Bronchial epithelial cell (primary cell): ENCODE measurements at regions not wholly inside any gene's neighbourhood (a gene's known extent, or its start where the extent isn't known, plus 50 kb on each side); places are given as distances from the start of the nearest gene placed in this dataset.
"Not testable (repeated sequence)": the region's sequence is repeated elsewhere in the genome, so short reads cannot be mapped to it uniquely, and the experiment has no call there.

Source experiments
- DNase-seq: peaks from one replicate; pipeline ENCODE4 v3.0.0-alpha.2; 2010; ENCODE audit warnings: low read depth
- FAIRE-seq: peaks from 2 replicates; lab custom pipeline; 2011; peaks lifted over from hg19 to GRCh38; lab: Jason Lieb, UNC
- H3K27me3 ChIP-seq: 2 replicates; pipeline ENCODE4 v1.5.1; 2011; ENCODE audit warnings: low read length; ENCODE audit not compliant: control insufficient read depth, insufficient read depth
- H3K36me3 ChIP-seq: 2 replicates; pipeline ENCODE4 v1.5.1; 2011; ENCODE audit warnings: low read length; ENCODE audit not compliant: control insufficient read depth, insufficient read depth
- H3K4me3 ChIP-seq: 2 replicates; pipeline ENCODE4 v1.5.1; 2011; ENCODE audit warnings: mild to moderate bottlenecking, low read depth, low read length, control low read depth
- TF ChIP-seq, protein P1 (sequence below): IDR thresholded peaks from 2 replicates; pipeline ENCODE4 v1.5.1; 2011; ENCODE audit warnings: mild to moderate bottlenecking, moderate library complexity, low read length, control low read depth, inconsistent platforms; ENCODE audit not compliant: insufficient read depth, severe bottlenecking

DNA sequence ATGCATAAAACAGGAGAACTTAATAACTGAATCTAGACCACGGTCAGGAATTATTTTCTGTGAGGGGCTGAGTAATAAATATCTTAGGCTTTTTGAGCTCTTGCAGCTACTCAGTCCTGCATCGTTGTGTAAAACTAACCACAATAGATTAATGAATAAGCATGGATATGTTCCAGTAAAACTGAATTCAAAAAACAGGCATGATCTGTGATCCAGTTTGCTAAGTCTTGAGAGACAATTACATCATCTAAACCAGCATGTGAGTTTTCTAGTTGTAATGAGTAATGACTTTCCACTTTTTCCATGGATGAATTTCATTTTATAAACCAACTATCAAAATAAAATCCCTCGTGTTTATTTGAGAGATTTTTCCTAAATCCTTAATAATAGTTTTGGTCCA lies 336.8 kb downstream of the RFPL4B start:
- Histone ChIP-seq H3K27me3 (no peaks in the 10 kb centered on the region), H3K4me3 (no peak overlapping the region), H3K36me3 (no peaks in the 10 kb centered on the region)
- TF ChIP-seq, protein P1, sequence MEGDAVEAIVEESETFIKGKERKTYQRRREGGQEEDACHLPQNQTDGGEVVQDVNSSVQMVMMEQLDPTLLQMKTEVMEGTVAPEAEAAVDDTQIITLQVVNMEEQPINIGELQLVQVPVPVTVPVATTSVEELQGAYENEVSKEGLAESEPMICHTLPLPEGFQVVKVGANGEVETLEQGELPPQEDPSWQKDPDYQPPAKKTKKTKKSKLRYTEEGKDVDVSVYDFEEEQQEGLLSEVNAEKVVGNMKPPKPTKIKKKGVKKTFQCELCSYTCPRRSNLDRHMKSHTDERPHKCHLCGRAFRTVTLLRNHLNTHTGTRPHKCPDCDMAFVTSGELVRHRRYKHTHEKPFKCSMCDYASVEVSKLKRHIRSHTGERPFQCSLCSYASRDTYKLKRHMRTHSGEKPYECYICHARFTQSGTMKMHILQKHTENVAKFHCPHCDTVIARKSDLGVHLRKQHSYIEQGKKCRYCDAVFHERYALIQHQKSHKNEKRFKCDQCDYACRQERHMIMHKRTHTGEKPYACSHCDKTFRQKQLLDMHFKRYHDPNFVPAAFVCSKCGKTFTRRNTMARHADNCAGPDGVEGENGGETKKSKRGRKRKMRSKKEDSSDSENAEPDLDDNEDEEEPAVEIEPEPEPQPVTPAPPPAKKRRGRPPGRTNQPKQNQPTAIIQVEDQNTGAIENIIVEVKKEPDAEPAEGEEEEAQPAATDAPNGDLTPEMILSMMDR: no peak
- DNase-seq (peak; percentile 91), FAIRE-seq (no peak)

DNA sequence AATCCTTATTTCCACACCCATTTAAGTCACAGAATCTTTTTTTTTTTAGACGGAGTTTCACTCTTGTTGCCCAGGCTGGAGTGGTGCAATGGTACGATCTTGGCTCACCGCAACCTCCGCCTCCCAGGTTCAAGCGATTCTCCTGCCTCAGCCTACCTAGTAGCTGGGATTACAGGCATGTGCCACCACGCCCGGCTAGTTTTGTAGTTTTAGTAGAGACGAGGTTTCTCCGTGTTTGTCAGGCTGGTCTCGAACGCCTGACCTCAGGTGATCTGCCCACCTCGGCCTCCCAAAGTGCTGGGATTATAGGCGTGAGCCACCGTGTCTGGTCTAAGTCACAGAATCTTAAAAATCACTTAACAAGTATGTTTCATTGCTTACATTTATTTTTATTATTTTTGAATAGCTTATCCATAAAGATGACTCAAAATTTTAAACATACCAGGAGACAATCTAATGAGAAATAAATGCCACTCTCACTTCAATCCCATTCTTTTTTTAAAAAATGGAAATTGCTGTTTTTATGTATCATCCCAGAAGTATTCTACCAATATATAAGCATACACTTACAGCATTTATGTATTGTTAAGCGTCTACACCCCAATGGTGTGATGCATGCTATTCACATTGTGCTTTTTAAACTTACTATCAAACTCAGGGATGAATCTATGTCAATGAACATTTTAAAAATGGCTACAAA lies 338.5 kb downstream of the RFPL4B start:
- FAIRE-seq: not testable (repeated sequence)

GRCh38 chr6:112688487-112689165 lies 341.5 kb downstream of the RFPL4B start:
- not testable (repeated sequence) for FAIRE-seq, H3K27me3 ChIP-seq, H3K36me3 ChIP-seq, DNase-seq, H3K4me3 ChIP-seq

More for the DNA sequence above, 338.5 kb downstream of the RFPL4B start:
- H3K27me3 ChIP-seq, H3K36me3 ChIP-seq, H3K4me3 ChIP-seq, DNase-seq: not testable (repeated sequence)

DNA sequence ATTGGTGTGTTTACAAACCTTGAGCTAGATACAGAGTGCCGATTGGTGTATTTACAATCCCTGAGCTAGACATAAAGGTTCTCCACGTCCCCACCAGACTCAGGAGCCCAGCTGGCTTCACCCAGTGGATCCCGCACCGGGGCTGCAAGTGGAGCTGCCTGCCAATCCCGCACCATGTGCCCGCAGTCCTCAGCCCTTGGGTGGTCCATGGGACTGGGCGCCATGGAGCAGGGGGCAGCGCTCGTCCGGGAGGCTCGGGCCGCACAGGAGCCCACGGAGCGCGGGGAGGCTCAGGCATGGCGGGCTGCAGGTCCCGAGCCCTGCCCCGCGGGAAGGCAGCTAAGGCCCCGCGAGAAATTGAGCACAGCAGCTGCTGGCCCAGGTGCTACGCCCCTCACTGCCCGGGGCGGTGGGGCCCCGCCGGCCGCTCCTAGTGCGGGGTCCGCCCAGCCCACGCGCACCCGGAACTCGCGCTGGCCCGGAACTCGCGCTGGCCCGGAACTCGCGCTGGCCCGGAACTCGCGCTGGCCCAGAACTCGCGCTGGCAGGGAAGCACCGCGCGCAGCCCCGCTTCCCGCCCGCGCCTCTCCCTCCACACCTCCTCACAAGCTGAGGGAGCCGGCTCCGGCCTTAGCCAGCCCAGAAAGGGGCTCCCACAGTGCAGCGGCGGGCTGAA lies 342.2 kb downstream of the RFPL4B start:
- H3K27me3 ChIP-seq, FAIRE-seq, H3K36me3 ChIP-seq, H3K4me3 ChIP-seq, DNase-seq: not testable (repeated sequence)

- DNase-seq (peak; percentile 63), FAIRE-seq (no peak)
- no peaks in the 10 kb centered on the region for H3K36me3 ChIP-seq
- TF ChIP-seq, protein P1: no peak
- no peak overlapping the region for H3K4me3 ChIP-seq
- H3K27me3 ChIP-seq: no peaks in the 10 kb centered on the region
Measured at GRCh38 chr6:112690497-112691202, 343.5 kb downstream of the RFPL4B start.

- Histone ChIP-seq H3K4me3 (no peak overlapping the region), H3K36me3 (no peaks in the 10 kb centered on the region), H3K27me3 (no peaks in the 10 kb centered on the region)
- FAIRE-seq (peak; percentile 72), DNase-seq (peak; percentile 92)
- TF ChIP-seq, protein P1: no peak
Measured at GRCh38 chr6:112691289-112691688, 344.2 kb downstream of the RFPL4B start.

DNA sequence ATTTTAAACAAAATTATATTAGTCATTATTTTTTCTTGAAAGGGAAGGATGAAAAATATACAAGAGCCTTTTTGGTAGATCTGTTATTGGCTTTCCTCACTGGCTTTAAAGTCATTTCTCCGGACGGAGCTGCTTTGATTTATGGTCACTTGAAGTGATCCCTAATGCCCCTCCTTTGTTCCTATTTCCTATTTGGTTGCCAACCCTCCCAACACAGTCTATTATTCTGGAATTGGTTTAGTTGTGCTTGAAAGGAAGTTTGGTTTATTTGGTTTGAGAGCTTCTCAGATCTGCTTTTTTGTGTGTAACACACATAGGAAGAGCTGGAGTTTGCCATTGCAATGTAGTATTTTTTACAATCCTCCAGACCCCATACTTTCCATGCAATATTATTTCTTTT lies 347.9 kb downstream of the RFPL4B start:
- Histone ChIP-seq H3K4me3 (no peak overlapping the region), H3K36me3 (no peaks in the 10 kb centered on the region), H3K27me3 (no peaks in the 10 kb centered on the region)
- TF ChIP-seq, protein P1: no peak
- DNase-seq (no peak), FAIRE-seq (no peak)
